ENCODE measurements at regions not wholly inside any gene's neighbourhood (a gene's known extent, or its start where the extent isn't known, plus 50 kb on each side); places are given as distances from the start of the nearest gene placed in this dataset.

- no peak for DNase-seq
These were observed 480.3 kb downstream of the LIG4 start for GRCh38 chr13:107734891-107735625.

DNA sequence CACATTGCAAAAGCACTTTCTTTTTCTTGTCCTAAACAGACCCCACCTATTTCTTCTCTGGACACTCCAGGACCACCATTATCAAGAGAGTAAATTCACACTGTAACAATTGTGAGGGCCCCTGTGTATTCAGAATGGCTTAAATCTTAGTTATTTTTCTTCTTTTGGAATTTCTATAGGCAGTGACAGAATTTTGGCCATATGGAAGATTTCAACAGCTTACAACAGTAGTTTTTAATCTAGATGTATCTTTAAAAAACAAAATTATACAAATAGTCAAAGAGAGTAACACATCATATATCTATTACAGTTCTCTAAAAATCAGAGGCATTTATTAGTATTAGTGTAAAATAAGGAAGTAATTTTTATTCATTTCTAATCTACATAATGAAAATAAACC is 482.1 kb downstream of the LIG4 start:
- DNase-seq, result no peak

- DNase-seq, result no peak
These were observed 484.5 kb downstream of the LIG4 start for GRCh38 chr13:107730813-107731212.

GRCh38 chr13:107721125-107721869 is 494.0 kb downstream of the LIG4 start:
- DNase-seq, result no peak

- no peak for DNase-seq
These were observed 498.6 kb downstream of the LIG4 start for GRCh38 chr13:107716741-107717140.

GRCh38 chr13:107716241-107716640 is 499.1 kb downstream of the LIG4 start:
- DNase-seq, result no peak

- DNase-seq, result no peak
These were observed 499.8 kb downstream of the LIG4 start for GRCh38 chr13:107715496-107715895.

GRCh38 chr13:107713314-107713713 is 502.0 kb downstream of the LIG4 start:
- DNase-seq, result peak; percentile 35

DNA sequence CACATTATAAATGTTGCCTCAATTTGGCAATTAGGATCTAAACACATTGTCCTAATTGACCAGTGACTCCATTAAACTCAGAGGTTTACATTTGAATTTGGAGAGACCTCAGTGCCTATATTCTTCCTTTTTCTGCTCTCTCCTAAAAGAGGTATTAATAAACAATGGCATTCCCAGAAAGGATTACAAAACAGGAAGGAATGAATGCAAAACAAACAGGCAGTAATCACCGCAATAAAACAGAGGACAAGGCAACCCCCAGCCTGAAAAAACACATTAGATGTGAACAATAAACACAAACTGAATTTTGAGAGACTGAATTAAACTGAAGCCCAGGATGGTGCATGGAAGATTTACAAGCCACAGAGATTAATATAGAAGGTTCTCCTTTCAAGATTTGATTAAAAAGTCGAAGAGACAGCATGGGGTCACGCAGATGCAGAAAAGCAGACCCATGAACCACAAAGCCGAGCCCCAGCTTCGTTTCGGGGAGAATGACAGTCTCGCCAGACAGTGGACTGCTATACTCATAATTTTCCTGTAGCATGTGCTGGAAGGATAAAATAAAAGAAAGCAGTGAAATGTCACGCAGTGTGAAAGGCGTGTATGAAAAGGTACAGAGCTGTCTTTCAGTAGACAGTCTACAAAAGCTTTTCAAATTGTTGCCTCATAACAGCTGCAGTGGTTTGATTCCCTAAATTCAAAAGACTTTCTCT is 503.0 kb downstream of the LIG4 start:
- DNase-seq, result no peak

- no peak for DNase-seq
These were observed 525.2 kb downstream of the LIG4 start for GRCh38 chr13:107690181-107690580.

- no peak for DNase-seq
These were observed 529.5 kb downstream of the LIG4 start for GRCh38 chr13:107685876-107686275.

- DNase-seq, result no peak
These were observed 533.7 kb downstream of the LIG4 start for GRCh38 chr13:107681600-107681999.

DNA sequence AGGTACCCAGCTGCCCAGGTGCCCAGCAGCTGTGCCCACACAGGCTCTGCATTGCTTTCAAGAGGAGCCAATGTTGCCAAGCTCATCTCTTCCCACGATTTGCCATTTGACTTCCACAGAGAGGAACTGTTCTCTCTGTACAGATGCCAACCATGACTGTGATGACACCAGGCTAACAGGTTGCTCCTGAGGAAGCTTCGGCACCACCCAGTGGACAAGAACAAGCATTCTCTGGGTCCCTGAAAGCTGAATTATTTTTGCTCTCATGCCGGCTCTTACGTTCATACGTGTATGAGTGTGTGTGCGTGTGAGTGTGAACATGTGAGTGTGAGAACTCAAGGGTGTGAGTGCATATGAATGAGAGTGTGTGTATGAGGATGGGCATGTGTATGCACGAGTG is 535.2 kb downstream of the LIG4 start:
- no peak for DNase-seq

GRCh38 chr13:107678075-107678689 is 537.2 kb downstream of the LIG4 start:
- no peak for DNase-seq

GRCh38 chr13:107675847-107676550 is 539.3 kb downstream of the LIG4 start:
- DNase-seq, result no peak

DNA sequence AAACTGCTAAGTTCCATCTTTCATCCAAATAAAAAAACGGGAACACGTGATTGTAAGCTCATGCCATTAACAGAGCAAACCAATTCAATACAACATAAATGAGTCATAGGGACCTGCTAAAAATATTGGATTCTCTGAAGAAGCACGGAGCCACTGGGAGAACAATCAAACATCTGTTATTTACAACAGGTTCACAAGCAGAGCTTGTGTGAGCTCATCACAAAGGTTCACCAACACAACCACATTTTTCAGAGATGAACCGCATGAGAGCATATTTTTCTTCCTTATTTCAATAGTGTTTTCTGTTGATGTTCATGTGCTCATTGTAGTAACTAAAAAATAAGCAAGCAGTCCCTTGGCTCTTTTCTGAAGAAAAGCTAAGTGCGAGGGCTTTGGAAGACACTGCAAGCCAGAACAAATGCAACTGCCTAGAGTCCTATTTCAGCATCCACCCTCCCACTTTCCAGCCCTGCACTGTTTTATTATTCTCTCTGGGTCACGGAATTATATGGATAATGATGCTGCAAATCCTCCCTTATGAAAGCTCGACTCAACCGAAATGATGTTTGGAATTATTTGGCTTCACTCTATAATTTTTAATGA is 545.8 kb downstream of the LIG4 start:
- DNase-seq, result no peak

DNA sequence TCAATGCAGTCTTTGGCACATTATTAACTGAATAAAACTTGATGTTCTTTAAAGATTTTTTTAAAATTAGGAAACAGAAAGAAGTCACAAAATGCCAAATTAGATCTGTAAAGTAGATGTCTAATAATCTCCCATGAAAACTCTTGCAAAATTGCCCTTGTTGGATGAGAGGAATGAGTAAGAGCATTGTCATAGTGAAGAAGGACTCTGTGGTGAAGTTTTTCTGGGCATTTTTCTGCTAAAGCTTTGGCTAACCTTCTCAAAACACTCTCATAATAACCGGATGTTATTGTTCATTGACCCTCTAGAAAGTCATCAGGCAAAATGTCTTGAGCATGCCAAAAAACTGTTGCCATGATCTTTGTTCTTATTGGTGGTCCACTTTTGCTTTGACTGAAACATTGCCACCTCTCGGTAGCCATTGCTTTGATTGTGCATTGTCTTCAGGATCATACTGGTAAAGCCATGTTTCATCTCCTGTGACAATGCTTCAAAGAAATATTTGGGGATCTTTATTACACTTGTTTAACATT is 549.3 kb downstream of the LIG4 start:
- no peak for DNase-seq

GRCh38 chr13:107650081-107650701 is 565.1 kb downstream of the LIG4 start:
- DNase-seq, result no peak

GRCh38 chr13:107649079-107649478 is 566.3 kb downstream of the LIG4 start:
- no peak for DNase-seq

DNA sequence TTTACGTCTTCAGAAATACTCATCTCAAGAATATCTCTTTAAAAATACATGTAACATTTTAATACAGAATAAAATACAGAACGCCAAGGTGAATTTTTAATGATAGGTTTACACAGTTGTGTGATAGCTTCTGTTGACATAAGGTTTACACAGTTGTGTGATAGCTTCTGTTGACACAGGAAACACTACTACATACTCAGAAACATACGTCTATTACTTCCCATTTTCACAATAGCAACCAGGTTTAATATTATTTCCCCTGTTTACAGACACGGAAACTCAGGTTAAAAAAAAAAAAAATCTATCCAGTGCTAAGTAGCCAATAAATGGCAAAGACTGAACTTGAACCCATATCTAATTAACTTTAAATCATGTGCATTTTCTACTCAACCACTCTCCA is 571.2 kb downstream of the LIG4 start:
- DNase-seq, result no peak

DNA sequence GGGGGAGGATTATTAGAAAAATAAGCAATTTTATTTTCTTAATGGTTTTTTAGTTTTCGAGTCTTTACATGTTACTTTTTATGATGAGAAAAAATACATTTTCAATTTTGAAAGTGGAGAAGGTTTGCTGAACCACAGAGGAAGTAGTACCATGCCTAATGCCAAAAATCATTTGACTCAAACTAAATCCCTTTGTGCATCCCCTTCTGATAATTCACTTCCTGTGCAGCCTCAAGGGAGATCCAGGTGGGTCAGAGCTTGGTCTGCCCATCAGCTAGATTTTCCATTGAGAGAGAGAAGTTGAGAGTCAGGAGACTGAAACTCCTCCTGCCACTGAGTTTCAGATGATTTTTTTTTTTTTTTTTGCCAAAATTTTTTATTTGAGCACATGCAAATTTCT is 571.7 kb downstream of the LIG4 start:
- DNase-seq, result peak; percentile 23

DNA sequence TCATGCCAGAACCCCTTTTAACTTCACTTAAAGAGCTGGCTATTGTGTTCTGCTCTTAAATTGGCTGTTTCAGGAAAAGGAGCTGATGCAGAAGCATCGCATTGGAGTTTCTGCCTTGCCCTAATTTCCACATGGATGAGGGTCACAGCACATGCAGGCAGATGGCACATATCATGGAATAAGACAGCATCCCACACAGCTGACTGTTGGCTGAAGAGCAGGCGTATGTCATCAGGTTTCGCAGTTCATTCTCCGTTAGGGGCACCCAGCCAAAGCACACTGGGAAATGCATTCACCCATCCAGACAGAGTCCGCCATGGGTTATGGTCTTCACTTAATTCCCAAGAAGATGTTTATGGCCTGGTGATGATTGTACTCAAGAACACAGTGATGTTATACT is 572.5 kb downstream of the LIG4 start:
- DNase-seq, result no peak

Measured in NCI-H1436 treated with DMSO at 0.1 percent for 48 hours (cell line).